Ecto neural progenitor cell (in vitro differentiated cells): ENCODE measurements at regions not wholly inside any gene's neighbourhood (a gene's known extent, or its start where the extent isn't known, plus 50 kb on each side); places are given as distances from the start of the nearest gene placed in this dataset.

ENCODE experiments used
- DNase-seq: peaks from one replicate; pipeline ENCODE4 v3.0.0-alpha.2; 2018; ENCODE audit warnings: low spot score

DNA sequence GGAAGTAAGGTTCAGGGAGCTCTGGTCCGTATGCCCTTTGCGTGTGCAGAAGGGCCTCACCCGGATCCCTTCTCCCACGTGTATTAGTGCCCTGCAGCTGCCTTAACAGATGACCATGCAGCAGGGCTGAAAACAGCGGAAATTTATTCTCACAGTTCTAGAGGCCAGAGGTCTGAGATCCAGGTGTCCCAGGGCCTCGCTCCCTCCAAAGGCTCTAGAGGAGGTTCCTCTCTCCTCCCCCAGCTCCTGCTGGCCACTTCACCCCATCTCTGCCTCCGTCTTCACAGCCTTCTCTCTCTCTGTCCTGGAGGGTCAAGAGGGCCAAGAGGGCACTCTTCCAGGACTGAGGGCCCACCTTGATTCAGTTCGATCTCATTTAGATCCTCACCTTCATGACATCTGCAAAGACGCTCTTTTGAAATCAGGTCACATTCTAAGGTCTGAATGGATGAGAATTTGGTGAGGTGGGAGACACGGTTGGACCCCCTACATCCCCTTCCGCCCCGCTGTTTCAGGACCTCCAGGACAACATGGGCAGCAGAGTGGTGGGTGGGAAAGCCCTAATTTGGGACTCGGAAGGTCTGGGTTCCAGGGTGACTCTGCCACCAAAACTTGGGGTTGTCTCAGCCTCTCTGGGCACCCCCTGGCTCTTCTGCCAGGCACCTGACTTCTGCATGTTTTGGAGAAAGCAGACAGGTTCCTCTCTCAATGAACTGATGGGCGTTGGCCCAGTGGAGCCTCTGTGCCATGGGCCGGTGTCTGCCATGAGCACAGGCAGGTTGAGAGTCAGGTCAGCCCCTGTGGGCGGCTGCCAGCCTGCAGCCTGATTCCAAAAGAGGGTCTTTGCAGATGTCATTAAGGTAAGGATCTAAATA is 361.2 kb downstream of the SEC14L1 start:
- no peak for DNase-seq

DNA sequence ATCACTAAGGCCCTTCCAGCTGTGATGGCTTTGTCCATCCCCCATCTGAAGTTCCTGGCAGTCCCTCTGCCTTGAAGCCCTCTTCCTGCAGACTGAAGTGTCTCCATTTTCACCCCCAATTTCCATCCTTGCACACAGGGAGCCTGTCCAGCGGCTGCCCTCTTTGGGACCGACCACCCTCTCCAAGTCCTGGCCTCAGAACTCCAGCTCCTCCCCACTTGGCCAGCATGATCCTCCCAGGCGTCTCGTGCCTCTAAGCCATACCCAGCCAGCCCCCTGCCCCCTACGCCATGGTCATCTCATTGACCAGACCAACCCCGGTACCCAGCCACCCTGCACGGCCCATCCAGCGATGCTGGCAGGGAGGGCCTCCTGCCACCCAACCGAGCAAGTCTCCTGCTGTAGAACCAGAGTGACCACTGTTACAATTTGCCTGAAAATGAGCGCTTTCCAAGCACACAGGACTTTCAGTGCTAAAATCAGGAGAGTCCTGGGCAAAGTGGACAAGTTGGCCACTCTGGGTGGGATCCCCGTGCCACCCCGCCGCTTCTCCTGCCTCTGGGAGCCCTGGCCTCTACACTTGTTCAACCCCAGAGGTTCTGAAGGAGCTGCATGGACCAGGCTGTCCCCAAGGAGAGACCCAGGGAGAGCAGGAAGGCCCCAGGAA is 362.0 kb downstream of the SEC14L1 start:
- DNase-seq: no peak

DNA sequence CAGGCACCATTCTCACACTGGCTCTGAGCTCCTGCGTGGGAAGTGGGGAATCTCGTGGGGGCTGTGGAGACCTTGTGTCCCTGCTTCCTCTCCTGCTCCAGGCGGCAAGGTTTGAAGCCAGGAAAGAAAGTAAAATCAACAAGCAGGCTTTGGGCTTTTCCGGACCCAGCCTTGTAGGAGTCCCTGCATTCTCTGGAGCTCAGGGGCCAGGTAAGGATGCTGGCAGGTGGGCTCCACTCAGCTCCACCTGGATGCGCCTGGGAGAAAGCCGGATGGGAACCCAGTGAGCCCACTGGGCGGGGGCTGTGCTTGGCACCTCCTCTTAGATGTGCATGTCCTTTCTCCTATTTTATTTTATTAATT is 362.5 kb downstream of the SEC14L1 start:
- DNase-seq: no peak

DNA sequence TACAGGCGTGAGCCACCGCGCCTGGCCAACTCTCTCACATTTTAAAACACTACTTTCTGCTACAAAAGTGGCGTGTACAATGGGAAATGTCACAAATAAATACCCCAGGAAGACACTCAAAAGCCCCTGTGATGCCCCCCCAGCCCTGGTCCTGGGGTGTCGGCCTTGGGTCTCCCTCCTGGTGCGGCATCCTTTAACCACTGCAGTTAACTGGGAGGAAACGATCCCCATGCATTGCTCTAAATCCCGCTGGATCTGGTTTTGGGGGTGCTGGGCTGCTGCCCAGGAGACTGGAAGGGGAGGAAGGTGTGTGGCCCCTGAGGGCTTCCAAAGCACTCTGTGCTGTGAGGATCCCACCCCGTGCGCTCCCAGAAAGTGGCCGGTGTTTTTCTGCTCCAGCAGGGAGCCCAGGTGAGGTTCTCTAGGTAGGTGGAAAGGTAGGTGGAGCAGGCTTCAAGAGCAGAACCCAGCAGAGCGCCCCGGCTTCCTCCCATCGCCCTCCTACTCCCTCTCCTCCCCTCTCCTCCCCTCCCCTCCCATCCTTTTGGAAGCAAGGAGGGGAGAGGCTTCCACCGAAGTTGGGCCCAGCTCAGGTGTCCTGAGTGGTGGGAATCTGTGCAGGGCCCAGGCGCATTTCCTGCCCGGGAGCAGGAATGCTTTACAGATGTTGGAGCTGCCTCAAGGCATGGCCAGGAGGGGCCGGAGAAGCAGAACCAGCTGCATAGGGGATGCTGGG is 363.3 kb downstream of the SEC14L1 start:
- DNase-seq: no peak

DNA sequence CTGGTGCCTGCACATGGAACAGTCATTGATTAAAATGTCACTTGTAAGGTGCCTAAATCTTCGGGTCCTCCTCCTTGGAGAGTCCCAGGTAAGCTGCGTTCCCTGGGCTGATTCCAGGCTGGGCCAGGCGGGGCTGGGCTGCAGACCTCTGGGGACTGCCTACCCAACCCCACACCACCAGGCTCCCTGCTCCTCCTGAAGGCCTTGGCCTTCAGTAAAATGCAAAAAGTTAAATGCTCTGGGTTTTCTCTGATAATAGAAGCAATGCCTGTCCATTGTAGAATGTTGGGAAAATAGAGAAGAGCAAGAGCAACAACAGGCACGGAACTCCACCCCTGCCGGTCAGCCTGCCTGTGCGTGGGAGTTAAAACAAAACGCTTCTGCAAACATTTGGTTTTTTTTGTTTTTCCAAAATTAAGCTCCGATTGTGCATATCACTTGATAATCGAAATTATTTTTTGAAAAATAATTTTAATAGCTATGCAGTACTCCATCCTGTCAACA is 363.9 kb downstream of the SEC14L1 start:
- DNase-seq: no peak

DNA sequence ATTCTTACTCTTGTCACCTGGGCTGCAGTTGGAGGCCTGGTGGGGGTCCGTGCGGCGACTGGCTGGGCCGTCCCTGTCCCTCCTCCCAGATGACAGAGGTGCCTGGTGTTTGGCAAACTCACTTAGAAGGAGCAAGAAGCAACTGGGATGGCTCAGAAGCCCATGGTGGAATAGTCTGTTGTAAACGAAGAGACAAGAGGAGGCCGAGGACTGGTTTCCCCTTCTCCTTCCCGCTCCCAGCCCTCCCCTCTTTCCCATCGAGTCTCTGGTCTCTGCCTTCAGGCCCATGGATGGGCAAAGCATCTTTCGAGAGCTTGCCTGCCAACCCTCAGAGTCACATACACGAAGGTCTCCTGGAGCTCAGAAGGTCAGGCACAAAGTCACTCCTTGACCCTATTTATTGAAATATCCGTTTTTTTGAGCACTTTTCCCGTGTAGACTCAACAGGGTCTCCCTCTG is 364.4 kb downstream of the SEC14L1 start:
- DNase-seq: no peak

DNA sequence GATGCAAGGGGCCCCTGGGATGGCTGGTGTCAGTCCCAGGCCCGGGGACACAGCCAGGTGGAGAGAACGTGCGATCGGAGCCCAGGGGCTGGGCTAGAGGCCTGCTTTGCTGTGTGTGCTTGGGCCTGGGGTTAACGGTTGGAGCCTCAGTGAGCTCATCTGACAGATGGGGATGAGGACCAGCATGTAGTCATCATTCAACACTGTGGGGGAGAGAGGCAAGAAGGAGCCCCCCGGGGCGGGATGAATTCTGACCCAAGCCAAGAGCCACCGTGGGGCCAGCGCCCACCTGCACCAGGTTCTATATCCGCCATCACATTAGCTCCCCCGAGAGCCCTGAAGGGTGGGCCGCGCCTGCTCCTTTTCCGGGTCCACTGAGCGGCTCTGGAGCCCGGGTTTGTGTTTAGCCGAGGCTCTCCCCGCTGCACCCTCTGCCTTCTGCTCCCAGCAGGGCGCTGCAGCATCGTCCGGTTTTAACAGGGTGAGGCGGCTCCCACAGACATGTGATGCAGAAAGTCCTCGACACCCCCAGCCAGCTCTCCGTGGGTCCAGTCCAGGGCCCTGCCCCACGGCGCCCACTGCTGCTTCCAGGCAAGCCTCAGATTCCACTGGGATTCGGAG is 365.7 kb downstream of the SEC14L1 start:
- no peak for DNase-seq

DNA sequence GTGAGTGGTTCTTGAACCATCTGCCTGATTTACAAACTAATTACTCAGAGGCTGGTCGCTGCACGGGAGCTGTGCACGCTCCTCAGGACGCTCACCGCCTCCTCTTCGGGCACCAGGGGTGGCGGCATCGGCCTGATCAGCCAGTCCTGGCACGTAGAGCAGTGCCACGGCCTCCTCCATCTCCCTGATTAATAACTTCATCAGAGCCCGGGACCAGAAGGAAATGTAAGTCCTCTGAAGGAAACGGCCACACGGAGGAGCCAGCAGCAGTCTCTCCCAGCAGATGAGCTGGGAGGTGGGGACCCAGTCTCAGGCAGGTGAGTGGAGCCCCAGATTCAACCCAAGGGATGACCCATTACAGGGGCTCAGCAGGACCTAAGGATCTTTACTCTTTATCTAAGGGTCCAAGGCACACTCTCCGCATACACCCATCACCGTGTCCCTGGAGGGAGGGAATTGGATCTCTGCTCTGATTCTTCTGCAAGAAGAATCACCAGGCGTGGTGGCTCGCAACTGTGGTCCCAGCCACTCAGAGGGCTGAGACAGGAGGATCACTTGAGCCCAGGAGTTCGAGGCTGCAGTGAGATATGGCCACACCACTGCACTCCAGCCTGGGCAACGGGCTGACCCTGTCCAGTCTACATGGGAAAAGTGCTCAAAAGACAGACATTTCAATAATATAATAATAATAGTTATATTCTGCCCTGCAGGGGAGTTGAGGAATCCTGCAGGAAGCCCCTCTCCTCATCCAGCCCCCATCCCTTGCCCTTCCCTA is 366.5 kb downstream of the SEC14L1 start:
- no peak for DNase-seq

DNA sequence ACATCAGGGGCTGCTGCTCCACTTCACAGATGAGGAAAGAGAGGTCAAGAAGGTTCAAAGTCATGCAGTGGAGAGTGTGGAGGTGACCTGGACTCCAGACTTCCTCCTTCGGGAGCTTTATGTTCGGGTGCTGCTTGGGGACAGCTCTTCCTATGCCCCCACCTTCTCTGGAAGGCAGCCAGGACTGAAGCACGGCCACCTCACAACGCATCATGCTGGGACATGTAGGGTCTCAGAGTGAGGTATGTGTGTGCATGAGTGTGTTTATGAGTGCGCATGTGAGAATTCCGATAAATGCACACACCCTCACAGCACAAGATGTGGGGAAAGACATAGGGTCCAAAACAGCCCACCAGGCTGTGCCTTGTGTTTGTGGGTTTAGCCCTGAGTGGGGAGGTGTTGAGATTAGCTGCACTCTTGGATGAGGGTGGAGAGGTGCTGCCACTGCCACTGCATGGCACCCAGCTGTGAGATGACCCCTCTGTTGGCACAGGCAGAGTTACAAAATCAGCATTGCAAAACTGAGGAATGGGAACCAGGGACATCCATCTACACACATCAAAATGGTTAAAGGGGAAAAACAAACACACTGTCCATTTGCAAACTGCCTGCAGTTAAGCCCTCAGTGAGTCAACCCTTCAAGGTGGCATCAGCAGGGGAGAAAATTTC is 367.4 kb downstream of the SEC14L1 start:
- no peak for DNase-seq

DNA sequence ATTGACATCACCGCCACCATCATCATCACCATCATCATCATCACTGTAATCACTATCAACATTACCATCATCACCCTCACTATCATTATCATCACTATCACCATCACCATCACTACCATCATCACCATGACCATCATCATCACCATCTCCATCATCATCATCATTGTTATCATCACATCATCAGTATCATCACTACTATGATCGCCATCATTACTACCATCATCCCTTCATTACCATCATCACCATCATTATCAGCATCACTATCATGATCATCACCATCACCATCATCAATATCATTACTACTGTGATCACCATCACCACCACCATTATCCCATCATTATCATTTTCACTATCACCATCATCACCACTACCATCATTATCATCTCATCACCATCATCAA is 368.3 kb downstream of the SEC14L1 start:
- DNase-seq: no peak

DNA sequence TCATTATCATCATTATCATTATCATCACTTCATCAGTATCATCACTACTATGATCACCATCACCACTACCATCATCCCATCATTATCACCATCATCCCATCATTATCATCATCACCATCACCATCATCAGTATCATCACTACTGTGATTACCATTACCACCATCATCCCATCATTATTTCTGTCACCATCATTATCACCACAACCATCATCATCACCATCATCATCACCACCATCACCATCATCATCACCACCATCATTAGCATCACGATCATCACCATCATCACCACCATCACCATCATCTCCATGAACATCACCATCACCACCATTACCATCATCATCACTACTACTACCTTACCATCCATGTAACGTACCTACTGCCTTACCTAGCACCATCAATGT is 368.8 kb downstream of the SEC14L1 start:
- DNase-seq: no peak

DNA sequence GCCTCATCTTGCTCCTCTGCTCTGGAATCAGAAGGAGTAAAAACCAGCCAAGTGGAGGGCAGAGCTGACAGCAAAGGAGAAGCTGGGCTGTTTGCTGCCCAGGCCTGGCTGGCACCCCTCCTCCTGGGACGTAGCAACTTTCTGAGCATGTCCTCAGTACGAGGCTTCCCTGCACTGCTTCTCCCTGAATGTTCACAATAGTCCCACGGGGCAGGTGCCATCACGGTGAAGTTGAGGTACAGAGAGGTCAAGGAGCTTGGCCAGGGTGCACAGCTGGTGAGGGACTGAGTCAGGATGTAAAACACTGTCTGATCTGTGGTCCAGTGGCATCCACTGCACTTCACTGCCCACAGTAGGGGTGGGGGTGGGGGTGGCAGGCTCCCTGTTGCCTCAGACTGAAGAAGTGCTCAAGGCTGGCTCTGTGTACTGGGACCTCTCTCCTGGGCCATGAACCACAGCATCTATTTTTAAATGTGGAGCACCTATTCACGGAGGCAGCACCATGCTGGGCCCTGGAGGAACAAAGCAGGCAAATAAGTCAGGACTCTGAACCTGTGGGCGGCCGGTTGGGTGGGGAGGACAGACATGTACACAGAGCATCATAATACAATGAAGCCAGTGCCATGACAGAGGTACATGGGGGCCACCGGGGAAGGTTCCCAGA is 369.5 kb downstream of the SEC14L1 start:
- no peak for DNase-seq

DNA sequence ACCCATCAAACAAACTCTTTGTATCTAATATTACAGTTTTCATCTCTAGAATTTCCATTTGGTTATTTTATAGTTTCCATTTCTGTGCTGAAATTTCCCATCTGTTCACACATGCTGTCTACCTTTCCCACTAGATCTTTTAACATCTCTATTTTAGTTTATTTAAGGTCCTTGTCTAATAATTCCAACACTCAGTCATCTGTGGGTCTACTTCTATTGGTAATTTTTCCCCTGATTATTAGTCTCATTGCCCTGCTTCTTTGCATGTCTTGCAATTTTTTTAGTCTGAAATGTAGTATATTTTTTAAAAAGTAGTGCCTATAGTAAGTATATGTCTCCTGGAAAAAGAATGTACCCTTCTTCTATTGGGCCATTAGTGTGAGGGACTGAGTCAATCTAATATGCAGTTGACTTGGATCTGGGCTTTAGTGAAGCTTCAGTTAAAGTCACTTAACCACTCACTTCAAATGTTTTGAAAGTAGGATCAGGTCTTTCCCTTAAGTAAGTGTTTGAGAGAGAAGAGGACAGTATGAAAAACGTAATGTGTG is 370.8 kb downstream of the SEC14L1 start:
- DNase-seq: no peak

DNA sequence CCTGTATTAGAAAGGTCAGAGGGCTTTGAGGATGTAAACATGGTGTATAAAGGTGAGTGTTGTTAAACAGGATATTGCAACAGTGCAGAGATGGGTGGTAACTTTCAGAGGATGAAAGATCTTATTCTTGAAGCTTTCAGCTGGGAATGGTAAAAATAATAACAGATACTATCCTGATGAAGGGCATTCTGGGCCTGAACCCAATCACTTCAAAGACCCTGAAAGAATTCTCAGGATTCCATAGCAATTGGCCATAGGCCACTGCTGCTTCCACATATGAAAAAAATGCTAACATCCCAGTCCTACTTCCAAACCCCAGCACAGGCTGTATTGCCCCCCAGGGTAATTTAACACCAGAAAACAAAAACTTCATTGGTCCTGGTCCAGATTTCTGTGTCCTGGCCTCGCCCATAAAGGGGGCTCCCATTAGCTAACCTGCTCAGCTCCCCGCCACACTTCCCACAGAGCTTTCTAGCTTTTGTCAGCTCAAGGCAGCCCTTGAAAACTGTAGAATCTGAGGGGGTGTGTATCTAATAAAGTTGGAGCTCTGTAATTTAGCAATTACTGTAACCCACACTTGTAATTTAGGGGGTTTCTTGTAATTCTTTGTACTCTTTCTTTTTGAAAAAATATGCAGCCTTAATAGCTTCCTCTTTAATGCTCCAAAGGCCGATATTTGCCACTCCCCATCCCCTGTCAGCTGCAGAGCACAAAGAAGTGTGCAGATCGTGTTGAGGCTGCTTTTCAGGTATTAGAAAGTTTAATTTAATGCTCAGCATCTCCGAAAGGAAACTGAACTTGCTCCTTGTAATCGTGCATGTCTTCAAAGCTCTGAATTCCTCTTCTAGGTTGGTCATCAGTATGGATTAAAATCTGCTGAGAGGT is 371.5 kb downstream of the SEC14L1 start:
- DNase-seq: no peak

DNA sequence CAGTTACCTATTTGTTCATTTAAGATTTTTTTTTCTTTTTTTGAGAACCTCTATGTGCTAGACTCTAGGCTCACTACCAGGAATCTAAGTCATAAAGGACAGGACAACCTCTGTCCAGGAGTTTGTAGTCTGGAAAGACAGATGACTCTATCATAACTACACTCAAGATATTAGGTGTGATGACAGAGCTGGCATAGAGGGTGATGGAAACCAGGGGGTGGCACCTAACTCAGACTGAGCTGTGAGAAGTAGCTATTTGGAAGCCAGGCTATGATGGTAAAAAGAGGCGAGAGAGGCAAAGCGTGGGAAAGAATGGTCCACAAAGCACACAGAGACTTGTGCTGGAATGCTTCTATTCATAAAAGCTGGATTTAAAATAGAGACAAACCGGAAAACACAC is 372.3 kb downstream of the SEC14L1 start:
- DNase-seq: no peak

DNA sequence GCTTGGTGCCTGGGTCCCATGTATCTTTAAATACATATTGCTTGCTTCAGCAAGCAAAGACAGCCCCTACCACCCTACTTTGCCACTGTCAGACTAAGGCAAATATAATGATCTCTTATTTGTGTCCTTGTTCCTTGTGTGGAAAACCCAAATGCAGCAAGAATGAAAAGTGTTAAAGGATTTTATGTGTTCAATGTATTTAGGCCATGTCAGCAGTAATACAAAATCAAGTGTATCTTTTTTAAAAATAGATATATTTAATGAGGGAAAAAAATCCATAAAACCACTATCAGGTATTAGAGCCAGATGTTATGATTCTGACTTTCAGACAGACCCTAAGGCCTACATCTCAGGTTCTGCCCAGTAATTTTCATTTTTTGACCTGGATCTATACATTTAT is 374.5 kb downstream of the SEC14L1 start:
- DNase-seq: no peak

DNA sequence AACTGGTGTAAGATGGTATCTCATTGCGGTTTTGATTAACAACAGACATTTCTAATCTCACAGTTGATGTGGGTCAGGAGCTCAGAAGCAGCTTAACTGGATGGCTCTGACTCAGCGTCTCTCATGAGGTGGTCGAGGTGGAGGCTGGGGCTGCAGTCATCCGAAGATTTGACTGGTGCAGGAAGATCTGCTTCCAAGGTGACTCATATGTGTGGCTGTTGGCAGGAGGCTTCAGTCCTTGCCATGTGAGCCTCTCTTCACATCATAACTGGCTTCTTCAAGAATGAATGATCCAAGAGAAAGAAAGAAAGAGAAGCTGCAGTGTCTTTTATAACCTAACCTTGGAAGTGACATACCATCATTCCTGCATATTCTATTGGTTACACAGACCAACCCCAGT is 376.1 kb downstream of the SEC14L1 start:
- no peak for DNase-seq

DNA sequence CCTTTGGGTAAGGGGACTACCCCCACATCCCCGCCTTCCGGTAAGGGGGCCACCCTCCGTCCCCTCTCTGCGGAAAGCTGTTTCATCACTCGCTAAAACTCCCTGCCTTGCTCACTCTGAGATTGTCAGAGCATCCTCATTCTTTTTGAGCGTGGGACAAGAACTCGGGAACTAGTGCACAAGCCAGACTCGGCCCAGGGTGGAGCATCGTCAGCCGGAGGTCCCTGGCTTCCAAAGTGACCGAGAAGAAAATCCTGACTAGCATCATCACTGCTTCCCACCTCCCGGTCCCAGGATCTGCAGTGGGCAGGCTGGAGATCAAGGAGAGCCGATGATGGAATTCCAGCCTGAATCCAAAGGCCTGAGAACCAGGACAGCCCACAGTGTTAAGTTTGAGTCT is 380.3 kb downstream of the SEC14L1 start:
- no peak for DNase-seq

DNA sequence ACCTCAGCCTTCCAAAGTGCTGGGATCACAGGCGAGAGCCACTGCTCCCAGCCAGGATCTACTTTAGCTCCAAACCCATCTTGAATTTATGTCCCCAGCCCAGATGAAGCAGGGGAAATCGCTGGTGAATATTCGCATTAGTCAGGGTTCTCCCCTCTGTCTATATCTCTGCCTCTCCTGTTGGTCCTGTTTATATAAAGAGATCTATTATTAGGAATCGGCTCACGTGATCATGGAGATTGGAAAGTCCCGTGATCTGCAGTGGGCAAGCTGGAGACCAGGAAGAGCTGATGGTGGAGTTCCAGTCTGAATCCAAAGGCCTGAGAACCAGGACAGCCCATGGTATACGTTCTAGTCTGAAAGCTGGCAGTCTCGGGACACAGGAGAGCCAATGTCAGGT is 382.8 kb downstream of the SEC14L1 start:
- no peak for DNase-seq
